HG02623 (cell line): ENCODE measurements at regions not wholly inside any gene's neighbourhood (a gene's known extent, or its start where the extent isn't known, plus 50 kb on each side); places are given as distances from the start of the nearest gene placed in this dataset.
"Not testable (repeated sequence)": the region's sequence is repeated elsewhere in the genome, so short reads cannot be mapped to it uniquely, and the experiment has no call there.

ENCODE experiments used
- ATAC-seq: cut with Tn5 transposase; IDR thresholded peaks from one replicate; pipeline ENCODE4 v1.9.1; 2021; ENCODE audit warnings: moderate library complexity; ENCODE audit not compliant: unreplicated experiment

DNA sequence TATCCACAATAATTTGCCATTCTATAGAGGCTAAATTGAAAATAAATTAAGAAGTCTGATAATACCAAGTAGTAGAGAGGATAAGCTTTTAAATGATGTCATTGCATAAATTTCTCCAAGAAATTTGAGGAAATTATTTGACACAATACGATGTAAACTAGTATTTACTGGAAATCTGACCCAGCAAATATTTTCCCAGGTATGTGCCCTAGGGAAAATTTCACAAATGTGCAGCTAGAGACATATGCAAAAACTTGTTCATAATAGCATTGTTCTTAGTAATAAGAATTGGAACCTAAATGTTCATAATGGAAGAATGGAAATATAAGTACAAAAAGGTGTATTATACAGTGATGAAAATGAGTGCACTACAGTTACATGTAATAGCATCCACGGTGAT is 888.8 kb upstream of the SOX11 start:
- no peak for ATAC-seq

DNA sequence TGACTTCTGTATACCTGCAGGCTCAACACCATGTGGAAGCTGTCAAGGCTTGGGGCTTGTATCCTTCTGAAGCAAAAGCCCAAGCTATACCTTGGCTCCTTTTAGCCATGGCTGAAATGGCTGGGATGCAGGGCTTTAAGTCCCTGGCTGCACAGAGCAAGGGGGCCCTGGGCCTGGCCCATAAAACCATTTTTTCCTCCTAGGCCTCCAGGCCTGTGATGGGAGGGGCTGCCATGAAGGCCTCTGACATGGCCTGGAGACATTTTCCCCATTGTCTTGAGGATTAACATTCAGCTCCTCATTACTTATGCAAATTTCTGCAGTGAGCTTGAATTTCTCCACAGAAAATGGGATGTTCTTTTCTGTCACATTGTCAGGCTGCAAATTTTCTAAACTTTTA is 878.0 kb upstream of the SOX11 start:
- ATAC-seq, result not testable (repeated sequence)

GRCh38 chr2:4827836-4828235 is 864.3 kb upstream of the SOX11 start:
- ATAC-seq, result no peak

DNA sequence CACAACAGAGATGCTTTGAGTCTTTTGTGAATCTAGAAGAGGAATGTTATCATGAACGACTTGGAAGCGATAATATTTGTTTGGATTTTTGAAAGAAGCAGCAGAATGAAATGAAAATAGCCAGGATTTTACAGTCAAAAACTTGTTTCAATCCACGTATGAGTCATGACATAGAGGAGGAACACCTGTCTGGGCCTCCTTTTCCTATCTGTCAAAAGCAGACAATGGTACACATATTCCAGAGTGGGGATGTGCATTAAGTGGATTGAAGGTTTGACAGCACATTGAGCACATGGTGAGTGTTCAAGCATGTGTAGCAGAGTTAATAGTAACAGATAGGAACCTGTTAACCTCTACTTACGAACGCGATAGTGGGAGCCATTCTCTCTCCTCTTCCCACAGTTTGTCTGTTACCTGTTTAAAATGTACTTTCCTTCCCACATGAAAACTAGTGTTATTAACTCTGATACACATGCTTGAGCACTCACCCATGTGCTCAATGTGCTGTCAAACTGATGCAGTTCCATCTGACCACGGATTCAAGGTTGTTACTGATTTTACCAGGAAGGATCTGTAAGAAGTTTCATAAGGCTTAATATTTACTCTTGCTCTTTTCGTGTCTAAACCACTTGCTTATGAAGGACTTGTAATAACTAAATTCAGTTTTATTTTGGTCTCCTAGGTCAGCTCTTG is 863.4 kb upstream of the SOX11 start:
- no peak for ATAC-seq

DNA sequence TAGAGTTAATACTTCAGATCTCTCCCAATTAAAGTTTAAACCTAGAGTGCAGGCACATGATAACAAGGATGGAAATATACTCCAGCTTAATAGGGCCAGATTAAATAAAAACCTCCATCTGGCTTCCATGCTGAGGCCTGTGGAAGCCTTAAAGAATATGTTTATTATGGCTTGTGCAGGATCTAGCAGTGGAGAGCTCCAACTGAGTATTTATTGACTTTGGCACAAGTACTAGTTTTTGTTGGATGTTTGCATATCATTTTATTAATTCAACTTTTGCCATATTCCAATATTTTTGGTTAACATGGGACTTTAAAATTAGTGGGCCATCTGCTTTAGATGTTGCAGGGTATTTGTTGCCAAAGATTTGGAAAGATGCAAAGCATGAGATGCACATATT is 860.4 kb upstream of the SOX11 start:
- ATAC-seq, result no peak

GRCh38 chr2:4832642-4833041 is 859.5 kb upstream of the SOX11 start:
- ATAC-seq, result no peak

GRCh38 chr2:4838626-4839025 is 853.6 kb upstream of the SOX11 start:
- ATAC-seq, result no peak

GRCh38 chr2:4840791-4841190 is 851.4 kb upstream of the SOX11 start:
- no peak for ATAC-seq

DNA sequence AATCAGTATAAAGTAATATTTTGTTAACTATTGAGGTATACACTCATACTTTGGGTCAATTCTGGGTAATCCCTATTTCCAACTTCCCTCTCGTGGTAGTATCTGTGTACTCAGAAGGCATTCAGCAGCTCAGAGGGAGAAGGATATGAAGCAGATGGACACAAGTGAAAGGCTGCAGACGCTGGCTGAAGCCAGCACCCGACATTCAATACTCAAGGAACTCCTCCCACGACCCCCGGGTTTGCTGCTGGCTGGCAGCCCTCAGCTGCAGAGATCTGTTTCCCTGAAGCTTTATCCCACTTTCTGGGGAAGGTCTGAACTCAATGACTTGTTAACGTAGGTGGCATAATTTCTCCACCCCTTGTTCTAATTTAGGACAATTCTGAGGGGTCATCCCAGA is 847.3 kb upstream of the SOX11 start:
- ATAC-seq, result no peak

DNA sequence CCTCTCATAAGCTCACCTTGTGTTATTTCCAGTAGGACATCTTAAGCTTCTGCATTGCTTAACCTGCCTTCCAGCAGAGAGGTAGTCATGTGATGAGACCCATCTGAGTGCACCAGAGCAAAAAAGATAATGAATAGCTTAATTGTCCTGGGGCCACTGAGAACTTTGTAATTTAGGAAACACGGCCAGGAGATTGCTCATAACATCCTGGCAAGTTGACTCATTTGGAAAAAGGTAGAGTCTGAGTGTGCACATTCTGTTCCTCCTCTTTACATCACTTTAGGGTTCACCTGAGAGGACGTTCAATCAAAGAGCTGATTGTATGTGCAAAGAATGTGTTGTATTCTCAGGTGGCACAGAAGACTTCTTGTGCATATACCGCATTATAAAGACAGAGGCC is 830.2 kb upstream of the SOX11 start:
- no peak for ATAC-seq

- no peak for ATAC-seq
Observed at GRCh38 chr2:4866198-4866597, 826.0 kb upstream of the SOX11 start.

GRCh38 chr2:4868466-4868865 is 823.7 kb upstream of the SOX11 start:
- no peak for ATAC-seq

DNA sequence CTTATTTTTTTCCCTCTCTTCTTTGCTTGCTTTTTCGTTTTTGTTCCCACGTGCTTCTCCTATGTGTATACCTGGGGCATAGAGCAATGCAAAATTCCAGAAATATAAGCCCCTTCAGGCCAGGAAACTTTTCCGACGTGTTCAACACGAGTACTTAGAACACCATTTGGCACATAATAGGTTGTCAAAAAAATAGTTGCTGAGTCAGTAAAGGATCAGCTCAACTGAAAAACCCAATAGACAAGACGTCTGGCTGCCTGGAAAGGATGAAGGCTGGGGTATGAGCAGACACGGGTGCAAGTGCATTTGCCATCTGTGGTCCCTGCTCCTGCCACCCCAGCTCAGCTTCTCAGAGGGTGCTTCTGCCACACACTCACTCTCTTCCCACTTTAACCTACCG is 823.0 kb upstream of the SOX11 start:
- ATAC-seq, result no peak

GRCh38 chr2:4873364-4873763 is 818.8 kb upstream of the SOX11 start:
- ATAC-seq, result no peak

- ATAC-seq, result no peak
Observed at GRCh38 chr2:4873876-4874593, 818.1 kb upstream of the SOX11 start.

- ATAC-seq, result no peak
Observed at GRCh38 chr2:4882421-4882820, 809.8 kb upstream of the SOX11 start.

DNA sequence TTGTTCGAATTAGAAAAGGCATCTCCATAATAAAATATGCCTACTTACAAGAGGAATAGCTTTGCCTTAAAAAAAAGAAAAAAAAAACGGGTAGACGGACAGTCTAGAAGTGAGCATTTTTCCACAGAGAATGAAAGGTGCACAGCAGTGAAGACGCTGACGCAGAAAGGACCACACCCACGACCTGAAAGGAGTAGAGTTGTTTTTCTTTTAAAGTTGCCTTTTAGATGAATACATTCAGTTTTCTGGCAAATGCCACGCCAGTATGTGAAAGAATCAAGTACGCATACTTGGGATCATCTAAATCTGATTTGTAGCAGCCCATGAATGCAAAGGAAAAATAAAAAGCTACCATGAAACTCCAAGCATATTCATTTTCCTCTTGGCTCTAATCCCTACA is 809.2 kb upstream of the SOX11 start:
- no peak for ATAC-seq

DNA sequence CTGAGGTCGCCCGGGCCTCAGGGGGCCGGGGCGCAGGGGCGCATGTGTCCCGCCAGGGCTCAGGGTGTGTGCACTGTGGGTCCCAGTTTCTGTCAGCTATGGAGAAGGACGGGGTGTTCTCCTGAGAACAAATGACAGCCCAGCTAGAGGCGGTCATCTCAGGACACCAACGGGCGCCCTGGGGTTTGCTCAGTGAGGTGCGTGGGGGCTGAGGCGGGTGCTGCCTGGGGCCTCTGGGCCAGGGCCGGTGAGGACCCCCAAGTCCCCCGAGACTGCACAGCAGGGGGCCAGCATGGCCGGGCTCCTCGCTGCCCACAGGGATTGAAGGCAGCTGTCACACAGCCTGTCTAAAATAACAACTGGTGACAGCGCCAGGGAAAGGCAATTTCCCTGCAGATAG is 808.8 kb upstream of the SOX11 start:
- ATAC-seq, result no peak

GRCh38 chr2:4884117-4884571 is 808.0 kb upstream of the SOX11 start:
- no peak for ATAC-seq

DNA sequence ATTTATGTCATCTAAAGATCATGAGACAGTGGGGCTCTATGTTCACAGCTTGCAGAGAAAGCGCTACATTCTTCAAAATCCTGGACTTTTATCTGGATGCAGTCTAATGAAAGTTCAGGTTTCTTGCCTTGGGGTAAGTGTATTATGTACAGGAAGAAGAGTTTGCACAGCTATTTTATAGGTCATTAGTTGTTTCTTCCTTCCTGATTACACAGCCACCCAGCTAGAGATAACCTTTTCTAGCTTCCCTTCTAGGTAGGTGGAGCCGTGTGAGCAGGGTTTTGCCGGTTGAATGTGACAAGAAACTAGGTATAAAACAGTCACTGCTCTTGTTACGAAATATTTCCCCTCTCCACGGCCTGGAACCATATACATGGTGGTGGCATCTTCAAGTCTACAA is 800.8 kb upstream of the SOX11 start:
- ATAC-seq, result no peak

DNA sequence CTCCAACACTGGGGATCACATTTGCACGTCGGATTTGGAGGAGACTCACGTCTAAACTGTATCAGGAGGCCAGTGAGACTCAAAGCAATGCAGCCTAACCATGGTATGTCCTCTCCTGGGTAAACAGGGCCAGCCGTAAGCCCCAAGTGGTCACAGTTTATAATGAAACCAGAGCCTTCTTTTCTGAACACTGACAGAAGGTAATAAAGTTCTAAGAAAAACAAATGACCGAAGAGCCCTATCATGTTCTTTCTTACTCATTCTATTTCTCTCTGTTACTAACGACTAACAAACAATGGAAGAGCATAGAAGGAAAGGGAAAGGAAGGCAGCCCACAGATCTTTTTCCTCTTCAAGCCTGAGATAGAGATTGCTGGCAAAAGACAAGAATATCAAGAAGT is 796.8 kb upstream of the SOX11 start:
- ATAC-seq, result no peak

DNA sequence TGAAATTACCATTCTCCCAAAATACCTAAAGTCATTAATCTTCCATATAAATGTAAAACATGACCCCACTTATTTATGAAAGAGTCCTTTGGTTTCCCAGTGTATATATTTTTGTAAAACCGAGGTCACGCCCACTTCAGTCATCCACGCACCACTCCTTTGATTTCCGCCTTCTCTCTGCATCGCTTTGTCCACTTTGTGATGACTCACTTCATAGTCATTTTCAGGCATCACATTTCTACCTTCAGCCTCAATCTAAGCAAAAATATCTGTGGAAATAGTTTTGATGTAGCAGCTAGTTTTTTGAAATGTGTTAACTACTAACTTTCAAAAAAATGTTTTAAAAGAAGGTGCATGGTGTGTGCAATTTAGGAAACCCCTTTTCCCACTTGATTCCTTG is 793.5 kb upstream of the SOX11 start:
- ATAC-seq, result no peak

- ATAC-seq, result no peak
Observed at GRCh38 chr2:4900242-4900641, 791.9 kb upstream of the SOX11 start.
